Endothelial cell (in vitro differentiated cells): ENCODE measurements at regions not wholly inside any gene's neighbourhood (a gene's known extent, or its start where the extent isn't known, plus 50 kb on each side); places are given as distances from the start of the nearest gene placed in this dataset.

Source experiments
- DNase-seq: peaks from one replicate; pipeline ENCODE4 v3.0.0; 2021; ENCODE audit warnings: low spot score
- H3K27ac Mint-ChIP-seq: one replicate; pipeline ENCODE4 v1.8.0; 2021; ENCODE audit warnings: mixed read lengths, inconsistent platforms; ENCODE audit not compliant: unreplicated experiment
- H3K27me3 Mint-ChIP-seq: one replicate; pipeline ENCODE4 v1.8.0; 2021; ENCODE audit warnings: mild to moderate bottlenecking, moderate library complexity, mixed read lengths, inconsistent platforms; ENCODE audit not compliant: unreplicated experiment
- H3K36me3 Mint-ChIP-seq: one replicate; pipeline ENCODE4 v1.8.0; 2021; ENCODE audit warnings: mild to moderate bottlenecking, low read depth, mixed read lengths, inconsistent platforms; ENCODE audit not compliant: unreplicated experiment
- H3K4me1 Mint-ChIP-seq: one replicate; pipeline ENCODE4 v1.8.0; 2021; ENCODE audit warnings: mild to moderate bottlenecking, mixed read lengths, inconsistent platforms; ENCODE audit not compliant: unreplicated experiment
- H3K4me3 Mint-ChIP-seq: one replicate; pipeline ENCODE4 v1.8.0; 2021; ENCODE audit warnings: mild to moderate bottlenecking, mixed read lengths, inconsistent platforms; ENCODE audit not compliant: unreplicated experiment
- H3K9me3 Mint-ChIP-seq: one replicate; pipeline ENCODE4 v1.8.0; 2021; ENCODE audit warnings: mixed read lengths, inconsistent platforms; ENCODE audit not compliant: unreplicated experiment
- TF ChIP-seq, protein P1 (sequence below): fragments of 200-600 bp; sonication (generic); IDR thresholded peaks from one replicate; pipeline ENCODE4 v1.5.0; 2021; ENCODE audit warnings: antibody characterized with exemption; ENCODE audit not compliant: unreplicated experiment

DNA sequence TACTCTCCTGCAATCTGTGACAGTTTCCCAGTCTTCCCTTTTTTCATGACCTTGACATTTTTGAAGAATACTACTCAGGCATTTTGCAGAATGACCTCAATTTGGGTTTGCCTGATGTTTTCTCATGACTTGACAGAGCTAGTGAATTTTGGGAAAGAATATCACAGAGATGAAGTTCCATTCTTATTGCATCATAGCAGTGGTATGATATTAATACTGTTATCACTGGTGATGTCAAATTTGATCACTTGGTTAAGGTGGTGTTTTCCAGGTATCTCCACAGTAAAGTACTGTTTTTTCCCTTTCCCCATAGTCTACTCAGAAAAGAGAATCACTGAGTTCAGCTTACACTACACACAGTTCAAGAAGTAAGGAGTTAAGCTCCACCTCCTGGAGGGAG is 56.2 kb upstream of the XPA start:
- Mint-ChIP-seq H3K27me3 (peaks cover 2% of the 10 kb centered on the region), H3K36me3 (no peaks in the 10 kb centered on the region), H3K4me1 (peaks cover 4% of the 10 kb centered on the region), H3K27ac (no peak overlapping the region), H3K9me3 (peaks cover 4% of the 10 kb centered on the region), H3K4me3 (no peak overlapping the region)
- TF ChIP-seq, protein P1, sequence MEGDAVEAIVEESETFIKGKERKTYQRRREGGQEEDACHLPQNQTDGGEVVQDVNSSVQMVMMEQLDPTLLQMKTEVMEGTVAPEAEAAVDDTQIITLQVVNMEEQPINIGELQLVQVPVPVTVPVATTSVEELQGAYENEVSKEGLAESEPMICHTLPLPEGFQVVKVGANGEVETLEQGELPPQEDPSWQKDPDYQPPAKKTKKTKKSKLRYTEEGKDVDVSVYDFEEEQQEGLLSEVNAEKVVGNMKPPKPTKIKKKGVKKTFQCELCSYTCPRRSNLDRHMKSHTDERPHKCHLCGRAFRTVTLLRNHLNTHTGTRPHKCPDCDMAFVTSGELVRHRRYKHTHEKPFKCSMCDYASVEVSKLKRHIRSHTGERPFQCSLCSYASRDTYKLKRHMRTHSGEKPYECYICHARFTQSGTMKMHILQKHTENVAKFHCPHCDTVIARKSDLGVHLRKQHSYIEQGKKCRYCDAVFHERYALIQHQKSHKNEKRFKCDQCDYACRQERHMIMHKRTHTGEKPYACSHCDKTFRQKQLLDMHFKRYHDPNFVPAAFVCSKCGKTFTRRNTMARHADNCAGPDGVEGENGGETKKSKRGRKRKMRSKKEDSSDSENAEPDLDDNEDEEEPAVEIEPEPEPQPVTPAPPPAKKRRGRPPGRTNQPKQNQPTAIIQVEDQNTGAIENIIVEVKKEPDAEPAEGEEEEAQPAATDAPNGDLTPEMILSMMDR, result no peak
- DNase-seq, result no peak

DNA sequence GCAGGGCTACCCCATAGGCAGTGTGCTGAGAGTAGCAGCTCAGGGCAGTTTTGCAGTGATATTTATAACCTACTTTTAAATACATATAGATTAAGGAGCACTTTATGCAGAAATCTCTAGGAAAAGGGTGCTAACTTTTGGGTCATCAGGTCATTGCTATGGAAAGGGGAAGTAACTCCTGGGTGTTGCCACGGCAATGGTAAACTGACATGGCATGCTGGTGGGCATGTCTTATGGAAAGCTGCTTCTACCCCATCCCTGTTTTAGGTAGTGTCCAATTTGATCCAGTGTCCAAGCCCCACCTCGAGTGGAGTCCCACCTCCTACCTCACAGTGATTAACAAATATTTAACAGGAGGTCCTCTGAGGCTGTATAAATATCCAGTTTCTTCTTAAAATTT is 56.8 kb upstream of the XPA start:
- H3K27me3 Mint-ChIP-seq, result peaks cover 3% of the 10 kb centered on the region
- DNase-seq, result no peak
- TF ChIP-seq, protein P1, result no peak
- no peak overlapping the region for H3K4me3 Mint-ChIP-seq
- H3K9me3 Mint-ChIP-seq, result peaks cover 4% of the 10 kb centered on the region
- H3K27ac Mint-ChIP-seq, result no peak overlapping the region
- peaks cover 4% of the 10 kb centered on the region for H3K4me1 Mint-ChIP-seq
- H3K36me3 Mint-ChIP-seq, result no peaks in the 10 kb centered on the region

DNA sequence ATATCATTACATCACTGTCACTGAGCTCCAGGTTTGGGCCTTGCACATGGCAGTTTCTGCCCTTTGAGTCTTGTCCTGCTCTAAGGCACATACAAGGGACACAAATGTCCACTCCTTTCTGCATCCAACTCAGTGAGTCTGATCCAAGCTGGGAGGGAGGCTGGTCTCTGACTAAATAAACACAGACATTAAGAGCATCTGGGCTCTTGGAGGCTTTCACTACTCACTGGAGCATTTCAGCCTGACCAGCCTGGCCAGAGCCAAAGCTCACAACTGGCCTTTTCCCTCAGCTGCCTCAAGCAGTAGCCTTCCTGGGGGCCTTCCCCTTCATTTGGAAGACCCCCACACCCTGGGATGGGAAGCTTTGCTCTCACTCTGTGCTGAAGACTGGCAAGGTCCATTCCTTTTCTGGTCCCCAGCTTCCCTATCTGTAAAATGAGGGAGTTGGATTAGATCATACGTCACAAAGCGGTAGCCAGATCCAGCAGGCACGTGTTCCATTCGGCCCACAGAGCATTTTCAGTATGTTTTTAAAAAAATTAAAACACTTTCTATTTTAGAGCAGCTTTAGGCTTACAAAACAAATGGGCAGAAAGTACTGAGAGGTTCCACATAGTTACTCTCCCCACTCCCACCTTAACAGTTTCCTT is 58.6 kb upstream of the XPA start:
- Mint-ChIP-seq H3K9me3 (peaks cover 4% of the 10 kb centered on the region), H3K27ac (no peak overlapping the region), H3K36me3 (no peaks in the 10 kb centered on the region), H3K4me3 (no peak overlapping the region), H3K27me3 (peaks cover 3% of the 10 kb centered on the region), H3K4me1 (peaks cover 4% of the 10 kb centered on the region)
- TF ChIP-seq, protein P1, result no peak
- no peak for DNase-seq

DNA sequence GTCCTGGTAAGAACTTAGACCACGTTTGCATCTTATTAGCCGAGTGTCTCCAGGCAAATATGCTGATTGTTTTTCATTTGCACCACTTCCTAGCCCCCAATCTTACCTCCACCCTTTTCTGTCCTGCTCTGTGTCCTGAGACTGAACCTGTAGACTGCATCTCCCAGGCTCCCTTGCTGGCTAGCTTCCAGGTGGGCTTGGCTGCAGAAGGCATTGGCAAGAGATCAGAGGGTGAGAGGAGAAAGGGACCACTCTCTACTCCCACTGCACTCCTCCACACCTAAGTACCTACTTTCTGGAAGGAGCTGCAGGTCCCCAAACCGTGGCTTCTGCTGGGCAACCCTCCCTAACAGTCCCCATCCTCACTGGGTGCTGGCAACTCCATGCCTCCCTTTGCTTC is 59.9 kb upstream of the XPA start:
- DNase-seq, result no peak
- TF ChIP-seq, protein P1, result no peak
- Mint-ChIP-seq H3K27ac (no peak overlapping the region), H3K27me3 (peaks cover 3% of the 10 kb centered on the region), H3K4me3 (no peak overlapping the region), H3K4me1 (peaks cover 4% of the 10 kb centered on the region), H3K9me3 (peaks cover 4% of the 10 kb centered on the region), H3K36me3 (no peaks in the 10 kb centered on the region)

DNA sequence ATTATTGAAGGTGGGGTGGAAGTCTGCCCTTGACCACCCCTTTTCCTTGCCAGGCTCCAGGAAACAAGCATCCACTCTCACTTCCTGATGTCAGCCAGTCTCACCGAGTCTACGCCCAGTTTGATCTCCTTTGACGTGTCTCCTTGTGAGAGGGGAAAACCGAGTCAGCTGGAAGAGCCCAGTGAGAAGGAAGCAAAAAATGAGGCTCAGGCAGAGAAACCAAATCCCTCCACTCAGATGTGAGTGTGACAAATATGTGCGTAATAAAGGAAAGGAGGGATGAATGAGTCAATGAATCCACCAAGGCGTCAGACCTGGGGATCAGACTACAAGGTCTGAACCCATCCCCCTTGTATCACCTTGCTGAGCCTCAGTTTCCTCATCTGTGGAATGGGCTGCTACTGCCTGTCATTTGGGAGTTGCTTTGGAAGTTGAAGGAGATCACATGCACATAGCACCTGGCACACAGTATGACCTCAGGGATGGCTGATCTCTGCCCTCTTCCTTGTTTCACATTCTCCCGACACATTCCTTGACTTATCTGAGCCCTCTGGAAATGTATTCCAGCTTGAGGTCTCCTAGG is 61.3 kb upstream of the XPA start:
- Mint-ChIP-seq H3K36me3 (no peaks in the 10 kb centered on the region), H3K27me3 (peaks cover 4% of the 10 kb centered on the region), H3K27ac (no peak overlapping the region), H3K4me3 (no peak overlapping the region), H3K9me3 (peaks cover 4% of the 10 kb centered on the region), H3K4me1 (peaks cover 4% of the 10 kb centered on the region)
- TF ChIP-seq, protein P1, result no peak
- no peak for DNase-seq
